ENCODE measurements at regions not wholly inside any gene's neighbourhood (a gene's known extent, or its start where the extent isn't known, plus 50 kb on each side); places are given as distances from the start of the nearest gene placed in this dataset.

DNA sequence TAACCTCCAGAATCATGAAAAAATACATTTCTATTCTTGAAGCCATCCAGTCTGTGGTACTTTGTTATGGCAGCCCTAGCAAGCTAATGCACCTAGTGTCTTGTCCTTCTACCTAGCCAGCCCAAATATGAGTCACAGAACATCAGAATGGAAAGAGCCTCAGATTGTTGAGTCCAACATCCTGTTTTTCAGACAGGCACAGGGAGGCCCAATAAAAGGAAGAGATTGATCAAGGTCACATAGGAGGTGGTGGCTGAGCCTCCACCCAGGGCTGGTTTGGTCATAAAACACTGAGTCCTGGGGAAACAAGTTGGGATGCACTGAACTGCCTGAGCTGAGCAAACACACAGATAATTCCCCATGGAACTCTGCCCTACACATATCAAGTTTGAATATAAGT, 195.5 kb downstream of the TTC32 start:
- TF ChIP-seq, protein P1, sequence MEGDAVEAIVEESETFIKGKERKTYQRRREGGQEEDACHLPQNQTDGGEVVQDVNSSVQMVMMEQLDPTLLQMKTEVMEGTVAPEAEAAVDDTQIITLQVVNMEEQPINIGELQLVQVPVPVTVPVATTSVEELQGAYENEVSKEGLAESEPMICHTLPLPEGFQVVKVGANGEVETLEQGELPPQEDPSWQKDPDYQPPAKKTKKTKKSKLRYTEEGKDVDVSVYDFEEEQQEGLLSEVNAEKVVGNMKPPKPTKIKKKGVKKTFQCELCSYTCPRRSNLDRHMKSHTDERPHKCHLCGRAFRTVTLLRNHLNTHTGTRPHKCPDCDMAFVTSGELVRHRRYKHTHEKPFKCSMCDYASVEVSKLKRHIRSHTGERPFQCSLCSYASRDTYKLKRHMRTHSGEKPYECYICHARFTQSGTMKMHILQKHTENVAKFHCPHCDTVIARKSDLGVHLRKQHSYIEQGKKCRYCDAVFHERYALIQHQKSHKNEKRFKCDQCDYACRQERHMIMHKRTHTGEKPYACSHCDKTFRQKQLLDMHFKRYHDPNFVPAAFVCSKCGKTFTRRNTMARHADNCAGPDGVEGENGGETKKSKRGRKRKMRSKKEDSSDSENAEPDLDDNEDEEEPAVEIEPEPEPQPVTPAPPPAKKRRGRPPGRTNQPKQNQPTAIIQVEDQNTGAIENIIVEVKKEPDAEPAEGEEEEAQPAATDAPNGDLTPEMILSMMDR (IDR thresholded peaks at IDR 0.05) = no peak
- no peak for TF ChIP-seq EZH2 (IDR thresholded peaks at IDR 0.05; ENCODE audit: borderline replicate concordance, insufficient read depth, low read depth, low read length, poor library complexity, severe bottlenecking)

Measured in B cell (primary cell).